ENCODE measurements at regions not wholly inside any gene's neighbourhood (a gene's known extent, or its start where the extent isn't known, plus 50 kb on each side); places are given as distances from the start of the nearest gene placed in this dataset.
"Not testable (repeated sequence)": the region's sequence is repeated elsewhere in the genome, so short reads cannot be mapped to it uniquely, and the experiment has no call there.

GRCh38 chrX:112577146-112577545 is 102.6 kb downstream of the LHFPL1 start:
- DNase-seq, result no peak
- in situ Hi-C loops (cut with MboI; ENCODE audit: low pct_unique_long_range_greater_than_20kb, low sequenced_read_pairs), result no loop called here

DNA sequence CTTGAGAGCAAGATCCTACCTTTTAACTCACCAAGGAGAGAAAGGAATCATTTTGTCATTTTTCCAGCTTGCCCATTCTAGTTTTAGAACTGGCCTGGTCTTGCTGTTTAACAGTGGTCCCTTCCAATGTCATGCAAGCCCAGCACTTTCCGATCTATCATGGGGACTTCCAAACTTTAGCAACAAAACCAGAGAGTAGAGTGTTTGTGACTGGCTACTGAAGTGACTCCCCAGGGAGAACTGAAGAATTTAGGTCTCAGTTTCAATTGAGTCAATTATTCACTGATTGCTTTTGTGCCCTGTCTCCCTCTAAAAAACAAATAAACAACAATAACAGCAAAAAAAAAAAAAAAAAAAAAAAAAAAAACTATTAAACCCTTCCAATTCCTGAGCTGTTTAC is 108.3 kb downstream of the LHFPL1 start:
- in situ Hi-C loops (cut with MboI; ENCODE audit: low pct_unique_long_range_greater_than_20kb, low sequenced_read_pairs), result no loop called here

GRCh38 chrX:112555831-112556230 is 123.9 kb downstream of the LHFPL1 start:
- no peak for DNase-seq
- in situ Hi-C loops (cut with MboI; ENCODE audit: low pct_unique_long_range_greater_than_20kb, low sequenced_read_pairs), result no loop called here

More for the DNA sequence above, 108.3 kb downstream of the LHFPL1 start:
- no peak for DNase-seq

- DNase-seq, result no peak
- in situ Hi-C loops (cut with MboI; ENCODE audit: low pct_unique_long_range_greater_than_20kb, low sequenced_read_pairs), result no loop called here
Measured at GRCh38 chrX:112545051-112545450, 134.7 kb downstream of the LHFPL1 start.

DNA sequence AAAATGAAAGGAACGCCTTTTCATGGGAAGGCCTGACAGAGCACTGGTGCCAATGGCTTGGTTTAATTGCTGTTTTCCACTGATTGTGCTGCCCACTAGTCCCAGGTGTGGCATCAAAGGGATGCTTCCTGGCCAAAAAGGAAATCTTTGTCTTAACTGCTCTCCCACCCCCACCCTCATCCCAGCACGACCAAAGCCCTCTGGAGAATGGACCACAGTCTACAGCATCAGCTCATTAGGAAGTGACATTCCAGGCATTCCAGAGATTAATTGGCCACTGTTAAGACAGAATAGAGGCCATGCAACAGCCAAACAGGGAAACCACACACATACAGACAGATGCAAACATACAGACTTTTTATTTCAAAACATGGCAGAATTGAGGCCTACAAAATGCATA is 143.2 kb downstream of the LHFPL1 start:
- DNase-seq, result no peak
- in situ Hi-C loops (cut with MboI; ENCODE audit: low pct_unique_long_range_greater_than_20kb, low sequenced_read_pairs), result no loop called here

DNA sequence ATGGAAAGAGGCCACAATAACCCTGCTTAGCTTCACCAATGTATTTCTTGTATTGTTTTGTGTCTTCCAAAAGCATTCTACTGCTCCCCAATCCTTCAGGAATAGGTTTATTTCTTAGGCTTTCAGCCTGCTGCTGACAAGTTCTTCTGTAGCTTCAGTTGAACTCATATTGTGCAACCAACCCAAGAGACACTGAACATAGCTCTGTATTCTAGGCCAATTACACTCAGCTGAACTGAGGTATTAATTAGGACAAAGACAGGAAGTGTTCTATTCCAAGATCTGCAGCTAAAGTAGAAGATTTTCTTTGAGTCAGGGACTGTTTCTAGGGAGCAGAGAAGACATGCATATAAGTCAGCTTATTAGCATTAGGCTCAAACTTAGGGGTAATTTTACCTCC is 151.8 kb downstream of the LHFPL1 start:
- no peak for DNase-seq
- in situ Hi-C loops (cut with MboI; ENCODE audit: low pct_unique_long_range_greater_than_20kb, low sequenced_read_pairs), result no loop called here

- no peak for DNase-seq
- in situ Hi-C loops (cut with MboI; ENCODE audit: low pct_unique_long_range_greater_than_20kb, low sequenced_read_pairs), result no loop called here
Measured at GRCh38 chrX:112521676-112522075, 158.1 kb downstream of the LHFPL1 start.

DNA sequence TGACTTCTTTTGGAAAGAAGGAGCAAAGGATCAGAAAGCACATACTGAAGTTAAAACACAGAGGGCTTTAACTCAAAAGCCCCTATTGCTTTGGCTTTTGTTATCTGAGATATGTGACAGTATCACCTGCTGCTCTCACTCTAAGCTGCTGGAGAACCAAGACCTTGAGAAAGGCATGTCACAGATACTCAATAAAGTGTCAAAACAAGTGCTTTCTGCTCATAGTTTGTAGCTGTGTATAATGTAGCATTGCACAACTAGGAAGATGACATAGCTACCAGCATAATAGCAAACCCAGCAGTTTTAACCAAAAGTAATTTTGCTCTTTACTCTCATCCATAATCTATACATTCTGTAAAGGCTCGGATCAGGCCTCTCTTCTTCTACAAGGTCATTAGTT is 159.6 kb downstream of the LHFPL1 start:
- in situ Hi-C loops (cut with MboI; ENCODE audit: low pct_unique_long_range_greater_than_20kb, low sequenced_read_pairs), result no loop called here

GRCh38 chrX:112513154-112513553 is 166.6 kb downstream of the LHFPL1 start:
- DNase-seq, result no peak
- in situ Hi-C loops (cut with MboI; ENCODE audit: low pct_unique_long_range_greater_than_20kb, low sequenced_read_pairs), result no loop called here

More for the DNA sequence above, 159.6 kb downstream of the LHFPL1 start:
- no peak for DNase-seq

DNA sequence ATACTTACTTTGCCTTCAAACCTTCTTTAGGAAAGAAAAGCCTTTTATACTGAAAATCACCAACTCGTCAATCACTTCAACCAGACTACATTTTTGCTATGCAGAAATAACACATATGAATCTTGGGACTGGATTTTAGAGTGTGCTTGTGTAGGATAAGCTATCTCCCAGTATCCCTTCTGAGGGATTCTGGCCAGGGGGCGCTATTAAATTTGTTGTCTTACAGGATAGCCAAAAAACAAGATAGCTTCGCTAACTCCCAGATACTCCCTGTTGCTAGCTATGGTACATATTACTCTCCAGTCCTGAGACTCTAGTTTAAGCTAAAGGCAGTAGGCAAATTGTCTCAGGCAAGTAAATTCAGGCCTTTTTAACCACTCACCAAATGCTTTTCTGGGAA is 167.2 kb downstream of the LHFPL1 start:
- in situ Hi-C loops (cut with MboI; ENCODE audit: low pct_unique_long_range_greater_than_20kb, low sequenced_read_pairs), result no loop called here
- DNase-seq, result no peak

GRCh38 chrX:112510629-112511028 is 169.1 kb downstream of the LHFPL1 start:
- in situ Hi-C loops (cut with MboI; ENCODE audit: low pct_unique_long_range_greater_than_20kb, low sequenced_read_pairs), result no loop called here
- DNase-seq, result no peak

DNA sequence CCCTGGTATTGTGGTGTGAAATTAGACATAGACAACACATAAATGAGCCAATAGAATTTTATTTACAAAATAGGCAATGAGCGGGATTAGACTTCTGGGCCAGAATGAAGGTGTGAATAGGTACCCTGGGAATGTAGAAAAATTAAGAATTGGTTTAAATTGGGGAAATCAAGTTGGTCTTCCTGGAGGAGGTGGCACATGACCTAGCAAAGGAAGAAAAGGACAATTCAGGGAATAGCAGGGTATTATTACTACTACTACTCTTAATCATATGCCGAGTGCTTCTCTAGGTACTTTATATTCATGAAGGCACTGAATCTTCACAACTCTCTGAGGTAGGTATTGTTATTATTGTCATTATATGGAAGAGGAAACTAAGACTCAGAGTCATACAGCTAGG is 202.1 kb downstream of the LHFPL1 start:
- no peak for DNase-seq
- in situ Hi-C loops (cut with MboI; ENCODE audit: low pct_unique_long_range_greater_than_20kb, low sequenced_read_pairs), result no loop called here

DNA sequence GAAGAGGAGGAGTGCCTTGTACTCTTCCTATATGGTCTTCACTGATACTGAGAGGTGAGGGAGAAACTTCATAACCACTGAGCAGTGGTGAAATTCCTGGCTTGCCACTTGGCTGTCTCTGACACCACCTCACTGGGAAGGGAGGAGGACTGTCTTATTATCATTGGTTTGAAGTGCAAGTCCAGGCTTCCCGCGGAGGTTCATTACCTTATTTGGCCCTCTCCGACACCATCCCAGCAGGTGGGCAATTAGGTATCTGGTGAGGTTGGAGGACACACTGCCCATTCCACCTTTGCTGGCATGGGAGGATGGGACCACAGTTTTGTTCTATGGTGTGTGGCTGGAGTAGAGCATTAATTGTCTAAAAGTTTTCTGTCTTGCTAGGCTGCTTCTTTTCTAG is 206.1 kb downstream of the LHFPL1 start:
- in situ Hi-C loops (cut with MboI; ENCODE audit: low pct_unique_long_range_greater_than_20kb, low sequenced_read_pairs), result no loop called here
- DNase-seq, result no peak

DNA sequence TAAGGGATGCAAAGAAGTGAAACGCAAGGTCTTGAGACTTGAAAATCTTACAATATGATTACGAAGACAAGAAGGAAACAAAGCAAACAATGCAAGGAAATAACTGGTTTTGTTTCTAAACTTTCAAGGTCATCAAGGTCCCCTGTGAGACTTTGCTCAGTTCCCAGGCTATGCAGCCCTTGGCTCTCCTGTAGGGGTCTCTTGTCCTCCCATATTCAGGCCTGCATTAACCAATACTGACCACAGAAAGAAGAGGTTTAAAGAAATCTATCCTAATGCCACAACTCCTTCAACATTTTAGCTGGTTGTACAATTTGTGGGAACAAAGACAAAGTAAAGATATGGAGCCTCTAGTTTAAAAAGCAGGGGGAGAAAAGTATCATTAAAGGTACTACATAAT is 209.2 kb downstream of the LHFPL1 start:
- no peak for DNase-seq
- in situ Hi-C loops (cut with MboI; ENCODE audit: low pct_unique_long_range_greater_than_20kb, low sequenced_read_pairs), result no loop called here

DNA sequence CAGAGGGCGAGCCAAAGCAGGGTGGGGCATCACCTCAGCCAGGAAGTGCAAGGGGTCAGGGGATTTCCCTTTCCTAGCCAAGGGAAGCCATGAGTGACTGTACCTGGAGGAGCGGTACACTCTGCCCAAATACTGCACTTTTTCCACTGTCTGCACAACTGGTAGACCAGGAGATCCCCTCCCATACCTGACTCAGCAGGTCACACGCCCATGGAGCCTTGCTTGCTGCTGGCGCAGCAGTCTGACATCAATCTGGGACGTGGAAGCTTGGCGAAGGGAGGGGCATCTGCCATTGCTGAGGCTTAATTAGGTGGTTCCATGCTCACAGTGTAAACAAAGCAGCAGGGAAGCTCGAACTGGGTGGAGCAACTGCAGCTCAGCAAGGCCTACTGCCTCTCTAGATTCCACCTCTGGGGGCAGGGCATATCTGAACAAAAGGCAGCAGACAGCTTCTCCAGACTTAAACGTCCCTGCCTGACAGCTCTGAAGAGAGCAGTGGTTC is 217.7 kb downstream of the LHFPL1 start:
- DNase-seq; in situ Hi-C loops (cut with MboI; ENCODE audit: low pct_unique_long_range_greater_than_20kb, low sequenced_read_pairs): not testable (repeated sequence)

GRCh38 chrX:112457788-112458187 is 221.9 kb downstream of the LHFPL1 start:
- no peak for DNase-seq
- in situ Hi-C loops (cut with MboI; ENCODE audit: low pct_unique_long_range_greater_than_20kb, low sequenced_read_pairs), result no loop called here

DNA sequence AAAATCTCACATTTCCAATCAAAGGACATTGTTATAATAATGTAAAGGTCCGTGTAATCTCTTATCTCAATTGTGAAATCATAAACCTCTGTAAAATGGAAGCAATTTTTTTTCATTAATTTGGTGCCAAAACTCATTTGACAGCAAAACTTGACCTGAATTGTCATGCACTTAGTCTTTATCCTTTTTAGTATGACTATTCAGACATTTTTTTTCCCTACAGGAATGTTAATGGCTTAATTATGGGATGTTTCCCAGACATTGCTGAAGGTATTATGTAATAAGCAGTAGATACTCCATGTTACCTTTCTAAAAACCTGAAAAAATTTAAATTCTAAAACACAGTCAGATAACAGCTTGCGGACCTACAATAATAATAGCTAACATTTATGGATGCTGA is 228.9 kb downstream of the LHFPL1 start:
- no peak for DNase-seq
- in situ Hi-C loops (cut with MboI; ENCODE audit: low pct_unique_long_range_greater_than_20kb, low sequenced_read_pairs), result no loop called here

DNA sequence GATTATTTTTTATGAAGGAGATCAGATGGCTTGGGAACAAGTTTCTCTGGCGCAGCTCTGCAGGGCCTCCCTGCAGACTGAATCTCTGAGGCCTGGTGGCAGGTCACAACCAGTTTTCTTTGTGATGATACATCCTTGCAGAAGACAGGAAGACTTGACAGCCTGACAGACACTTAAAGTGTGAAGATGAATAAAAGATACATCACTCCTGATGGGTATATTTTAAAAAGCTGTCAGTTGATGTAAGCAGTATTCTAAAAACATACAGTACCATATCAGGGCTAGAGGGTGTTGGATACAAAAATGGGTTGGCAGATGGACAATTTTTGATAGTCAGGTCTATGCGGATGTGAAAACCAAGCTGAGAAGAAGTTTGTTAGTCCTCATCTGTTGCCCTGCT is 239.5 kb downstream of the LHFPL1 start:
- in situ Hi-C loops (cut with MboI; ENCODE audit: low pct_unique_long_range_greater_than_20kb, low sequenced_read_pairs), result no loop called here
- DNase-seq, result no peak

DNA sequence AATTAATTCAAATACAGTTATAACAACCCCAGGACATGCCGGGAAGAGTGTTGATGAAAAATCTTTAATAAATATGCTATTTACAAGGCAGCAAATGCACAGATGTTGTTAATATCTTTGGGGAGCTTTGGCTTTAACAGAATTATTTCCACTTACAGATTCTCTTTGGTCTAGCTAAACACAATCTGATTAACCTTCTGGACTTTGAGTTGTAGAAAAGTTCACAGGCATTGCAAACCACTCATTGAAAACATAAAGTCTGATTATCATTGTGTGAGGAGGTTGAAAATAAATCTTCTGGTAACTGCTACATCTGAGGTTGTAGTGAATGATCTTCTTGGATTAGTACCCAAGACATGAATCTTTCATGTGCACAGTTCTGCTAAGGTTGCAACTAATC is 255.6 kb downstream of the LHFPL1 start:
- DNase-seq, result no peak
- in situ Hi-C loops (cut with MboI; ENCODE audit: low pct_unique_long_range_greater_than_20kb, low sequenced_read_pairs), result no loop called here

DNA sequence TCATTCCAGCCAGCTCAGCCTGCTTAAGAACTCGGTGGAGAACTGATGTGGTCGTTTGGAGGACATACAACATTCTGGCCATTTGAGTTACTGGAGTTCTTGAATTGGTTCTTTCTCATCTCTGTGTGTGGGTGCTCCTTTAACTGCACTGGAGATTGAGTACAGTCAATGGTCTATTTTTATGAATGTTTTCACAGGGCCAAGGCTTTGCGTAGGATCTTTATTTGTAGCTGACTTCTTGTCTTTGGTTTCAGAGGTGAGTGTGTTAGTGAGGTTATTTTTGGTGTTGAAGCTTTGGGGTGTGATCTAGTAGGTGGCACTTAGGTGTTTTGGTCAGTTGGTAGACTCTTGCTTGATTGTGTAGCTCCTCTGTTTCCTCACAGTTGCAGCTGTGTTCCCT is 288.4 kb downstream of the LHFPL1 start:
- DNase-seq, result no peak
- in situ Hi-C loops (cut with MboI; ENCODE audit: low pct_unique_long_range_greater_than_20kb, low sequenced_read_pairs), result no loop called here

- peak; percentile 41 for DNase-seq
Measured at GRCh38 chrX:112381649-112382298, 298.0 kb downstream of the LHFPL1 start.

More at GRCh38 chrX:112381649-112382298, 298.0 kb downstream of the LHFPL1 start:
- in situ Hi-C loops (cut with MboI; ENCODE audit: low pct_unique_long_range_greater_than_20kb, low sequenced_read_pairs), result not testable (repeated sequence)

Data from KBM-7 (cell line).